Natural killer cell (primary cell): ENCODE measurements at regions not wholly inside any gene's neighbourhood (a gene's known extent, or its start where the extent isn't known, plus 50 kb on each side); places are given as distances from the start of the nearest gene placed in this dataset.

ENCODE experiments used
- ATAC-seq, 3 donors: fragments of 150-1000 bp in 2 of 3; fragments of 200-7000 bp in 1 of 3; cut with Tn5 transposase; 1 replicate in 1 of 3; 2 replicates in 2 of 3; pipeline ENCODE4 v1.10.0; 2021; ENCODE audit warnings: mild to moderate bottlenecking in 2 of 3, moderate library complexity in 2 of 3
- DNase-seq, 2 donors: peaks; one replicate each; pipeline versions ENCODE4 v3.0.0 to v3.0.0-alpha.2; 2013 to 2021; ENCODE audit warnings: mixed read lengths in 1 of 2
- H3K27ac ChIP-seq: one replicate; pipeline ENCODE4 v1.5.1; 2013; ENCODE audit warnings: mild to moderate bottlenecking, low read length
- H3K27me3 ChIP-seq: one replicate; pipeline ENCODE4 v1.6.1; 2013; ENCODE audit warnings: low read length; ENCODE audit not compliant: control insufficient read depth, insufficient read depth
- H3K36me3 ChIP-seq: one replicate; pipeline ENCODE4 v1.6.1; 2013; ENCODE audit warnings: low read length; ENCODE audit not compliant: control insufficient read depth, insufficient read depth
- H3K4me1 ChIP-seq: one replicate; pipeline ENCODE4 v1.6.1; 2013; ENCODE audit warnings: low read length; ENCODE audit not compliant: control insufficient read depth, insufficient read depth
- H3K4me3 ChIP-seq: one replicate; pipeline ENCODE4 v1.5.1; 2013; ENCODE audit warnings: low read length
- H3K9me3 ChIP-seq: one replicate; pipeline ENCODE4 v1.6.1; 2013; ENCODE audit warnings: low read length; ENCODE audit not compliant: control insufficient read depth, insufficient read depth
- H3K27ac Mint-ChIP-seq, 2 donors: one replicate each; pipeline ENCODE4 v1.8.0; 2022; ENCODE audit warnings: mild to moderate bottlenecking in 2 of 2, mixed read lengths in 2 of 2, moderate library complexity in 1 of 2
- H3K27me3 Mint-ChIP-seq, 2 donors: one replicate each; pipeline ENCODE4 v1.8.0; 2022; ENCODE audit warnings: low read depth in 2 of 2, mixed read lengths in 2 of 2
- H3K36me3 Mint-ChIP-seq: one replicate; pipeline ENCODE4 v1.8.0; 2022; ENCODE audit warnings: mixed read lengths
- H3K4me1 Mint-ChIP-seq, 2 donors: one replicate each; pipeline ENCODE4 v1.8.0; 2022; ENCODE audit warnings: mixed read lengths in 2 of 2
- H3K4me3 Mint-ChIP-seq: one replicate; pipeline ENCODE4 v1.8.0; 2022; ENCODE audit warnings: mild to moderate bottlenecking, moderate library complexity, mixed read lengths
- H3K9me3 Mint-ChIP-seq, 2 donors: one replicate each; pipeline ENCODE4 v1.8.0; 2022; ENCODE audit warnings: mixed read lengths in 2 of 2
- CTCF ChIP-seq: fragments of 200-600 bp; IDR thresholded peaks from one replicate; pipeline ENCODE4 v1.8.0; 2022; ENCODE audit warnings: antibody characterized with exemption
- WGBS: methylation state at CpG from one replicate; pipeline ENCODE4 v1.1.7; 2013; ENCODE audit warnings: missing lambda C conversion rate; ENCODE audit not compliant: insufficient coverage; 5-methylcytosine and 5-hydroxymethylcytosine counted together
- intact Hi-C: fragments of 100-400 bp; cut with micrococcal nuclease; formaldehyde crosslinking; loops from one replicate; pipeline ENCODE4 v1.14.2; 2022

GRCh38 chr4:160283081-160283480 is 1180.2 kb downstream of the RAPGEF2 start:
- no peaks in the 10 kb centered on the region for H3K27me3 Mint-ChIP-seq
- H3K27ac Mint-ChIP-seq: no peak overlapping the region
- Histone ChIP-seq H3K9me3 (no peaks in the 10 kb centered on the region), H3K4me1 (no peaks in the 10 kb centered on the region), H3K36me3 (no peaks in the 10 kb centered on the region), H3K4me3 (no peak overlapping the region), H3K27me3 (no peaks in the 10 kb centered on the region), H3K27ac (no peak overlapping the region)
- H3K9me3 Mint-ChIP-seq: peaks cover 17 to 26% of the 10 kb centered on the region in 2 donors
- 88% methylated on average over 1 of the region's 1 CpG for WGBS
- intact Hi-C loops: no loop called here
- H3K4me3 Mint-ChIP-seq: no peak overlapping the region
- H3K36me3 Mint-ChIP-seq: peaks cover 1% of the 10 kb centered on the region
- no peak for DNase-seq
- H3K4me1 Mint-ChIP-seq: no peaks in the 10 kb centered on the region
- ATAC-seq: no peak
- no peak for TF ChIP-seq CTCF

GRCh38 chr4:160284516-160284915 is 1181.6 kb downstream of the RAPGEF2 start:
- TF ChIP-seq CTCF: no peak

GRCh38 chr4:160286051-160286450 is 1183.2 kb downstream of the RAPGEF2 start:
- no peak overlapping the region for H3K4me3 Mint-ChIP-seq
- no peaks in the 10 kb centered on the region for H3K4me1 ChIP-seq

More at GRCh38 chr4:160284516-160284915, 1181.6 kb downstream of the RAPGEF2 start:
- Mint-ChIP-seq H3K4me1 (no peaks in the 10 kb centered on the region), H3K36me3 (peaks cover 5% of the 10 kb centered on the region), H3K4me3 (no peak overlapping the region), H3K9me3 (peaks cover 15 to 27% of the 10 kb centered on the region in 2 donors), H3K27ac (no peak overlapping the region), H3K27me3 (no peaks in the 10 kb centered on the region)
- Histone ChIP-seq H3K27me3 (no peaks in the 10 kb centered on the region), H3K36me3 (no peaks in the 10 kb centered on the region), H3K9me3 (no peaks in the 10 kb centered on the region), H3K27ac (no peak overlapping the region), H3K4me3 (no peak overlapping the region), H3K4me1 (no peaks in the 10 kb centered on the region)
- intact Hi-C loops: no loop called here
- WGBS: 83% methylated on average over 1 of the region's 1 CpG
- ATAC-seq (no peak), DNase-seq (no peak)

More at GRCh38 chr4:160286051-160286450, 1183.2 kb downstream of the RAPGEF2 start:
- Mint-ChIP-seq H3K4me1 (no peaks in the 10 kb centered on the region), H3K36me3 (peaks cover 5% of the 10 kb centered on the region), H3K27ac (no peak overlapping the region), H3K27me3 (no peaks in the 10 kb centered on the region), H3K9me3 (peaks cover 9 to 25% of the 10 kb centered on the region in 2 donors)
- no peak for DNase-seq
- no peak for TF ChIP-seq CTCF
- Histone ChIP-seq H3K9me3 (no peaks in the 10 kb centered on the region), H3K27me3 (no peaks in the 10 kb centered on the region), H3K27ac (no peak overlapping the region), H3K36me3 (no peaks in the 10 kb centered on the region), H3K4me3 (no peak overlapping the region)
- intact Hi-C loops: no loop called here
- no peak for ATAC-seq
- WGBS: no CpG with 5 or more reads among the region's 1 CpG
